A549 (cell line): ENCODE measurements at regions not wholly inside any gene's neighbourhood (a gene's known extent, or its start where the extent isn't known, plus 50 kb on each side); places are given as distances from the start of the nearest gene placed in this dataset.

ENCODE experiments used
- CHD4 ChIP-seq: fragments of 200-600 bp; sonication (generic); IDR thresholded peaks from 2 replicates; pipeline ENCODE4 v1.6.1; 2016; ENCODE audit warnings: antibody characterized with exemption, mild to moderate bottlenecking, borderline replicate concordance
- TF ChIP-seq, protein P1 (sequence below): fragments of 250-450 bp; sonication (Bioruptor Pico); IDR thresholded peaks from 2 replicates; pipeline ENCODE4 v1.5.0; 2021; ENCODE audit warnings: mild to moderate bottlenecking, moderate library complexity, borderline replicate concordance

DNA sequence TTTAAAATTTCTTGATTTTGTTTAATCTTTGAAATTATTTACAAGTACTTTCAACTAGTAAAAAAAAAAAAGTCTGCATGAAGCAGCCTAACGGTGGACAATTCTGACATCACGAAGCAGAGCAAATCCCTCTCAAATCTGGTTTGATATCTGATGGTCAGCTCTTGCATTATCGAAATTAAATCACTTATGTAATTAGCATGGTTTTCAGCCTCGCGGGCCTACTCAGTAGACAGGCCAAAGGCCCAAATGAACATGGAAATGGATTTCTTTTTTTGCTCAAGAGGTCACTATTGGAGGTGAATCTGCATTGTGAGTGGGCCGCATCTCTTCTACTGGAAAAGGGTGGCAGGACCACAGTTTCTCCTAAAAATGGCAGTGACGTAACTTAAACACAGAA is 209.8 kb downstream of the NR2F2 start:
- TF ChIP-seq, protein P1, sequence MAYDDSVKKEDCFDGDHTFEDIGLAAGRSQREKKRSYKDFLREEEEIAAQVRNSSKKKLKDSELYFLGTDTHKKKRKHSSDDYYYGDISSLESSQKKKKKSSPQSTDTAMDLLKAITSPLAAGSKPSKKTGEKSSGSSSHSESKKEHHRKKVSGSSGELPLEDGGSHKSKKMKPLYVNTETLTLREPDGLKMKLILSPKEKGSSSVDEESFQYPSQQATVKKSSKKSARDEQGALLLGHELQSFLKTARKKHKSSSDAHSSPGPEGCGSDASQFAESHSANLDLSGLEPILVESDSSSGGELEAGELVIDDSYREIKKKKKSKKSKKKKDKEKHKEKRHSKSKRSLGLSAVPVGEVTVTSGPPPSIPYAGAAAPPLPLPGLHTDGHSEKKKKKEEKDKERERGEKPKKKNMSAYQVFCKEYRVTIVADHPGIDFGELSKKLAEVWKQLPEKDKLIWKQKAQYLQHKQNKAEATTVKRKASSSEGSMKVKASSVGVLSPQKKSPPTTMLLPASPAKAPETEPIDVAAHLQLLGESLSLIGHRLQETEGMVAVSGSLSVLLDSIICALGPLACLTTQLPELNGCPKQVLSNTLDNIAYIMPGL (CRISPR knock-in tag): no peak
- TF ChIP-seq CHD4: no peak
